ENCODE measurements at regions not wholly inside any gene's neighbourhood (a gene's known extent, or its start where the extent isn't known, plus 50 kb on each side); places are given as distances from the start of the nearest gene placed in this dataset.

DNA sequence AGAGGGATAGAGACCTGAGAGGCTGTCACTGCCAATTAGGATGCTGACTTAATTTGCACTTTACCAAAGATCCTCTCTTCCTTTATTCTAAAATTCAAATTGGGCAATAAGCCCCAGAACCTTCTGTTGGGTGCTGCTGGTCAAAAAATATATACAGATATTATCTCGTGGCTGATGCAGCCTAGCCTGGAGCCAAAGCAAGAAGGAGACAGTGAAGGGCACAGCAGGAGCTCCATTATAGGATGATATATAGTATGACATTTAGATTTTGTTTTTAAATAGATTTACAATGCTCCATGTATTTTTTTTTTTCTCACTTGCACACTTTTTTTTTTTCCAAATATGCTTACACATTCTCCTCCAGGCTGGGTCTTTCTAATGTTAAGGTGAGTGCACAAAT lies 579.3 kb downstream of the PIK3C3 start:
- no peaks in the 10 kb centered on the region for H3K27me3 ChIP-seq (ENCODE audit: insufficient read depth)
- H3K36me3 ChIP-seq (replicated peaks in 1 of 2; ENCODE audit: control insufficient read depth in 1 of 2, insufficient read depth in 2 of 2, low read length in 1 of 2): no peaks in the 10 kb centered on the region
- peak overlapping the region in 1 of 2 experiments; percentile 72; a peak in 2 of 4 replicates for H3K27ac ChIP-seq (ENCODE audit: low read depth in 2 of 2, low read length in 1 of 2)
- no peak overlapping the region for H3K9ac ChIP-seq
- no peak overlapping the region for H3K4me2 ChIP-seq
- no peak overlapping the region for H2AFZ ChIP-seq (ENCODE audit: low read depth)
- H3K4me1 ChIP-seq (ENCODE audit: control insufficient read depth in 1 of 2, insufficient read depth in 2 of 2, low read depth in 1 of 2, low read length in 1 of 2): peaks cover 0 to 12% of the 10 kb centered on the region in 2 experiments; a peak in 3 of 4 replicates
- H3F3A ChIP-seq (replicated peaks; ENCODE audit: insufficient read depth): no peaks in the 10 kb centered on the region
- H4K20me1 ChIP-seq (ENCODE audit: insufficient read depth): no peaks in the 10 kb centered on the region
- TF ChIP-seq GATA2 (CRISPR knock-in tag; IDR thresholded peaks at IDR 0.05) (peak; percentile 73), EP300 (IDR thresholded peaks at IDR 0.05; ENCODE audit: borderline replicate concordance in 1 of 2, low read depth in 1 of 2, low read length in 1 of 2) (peak in 1 of 2 experiments; percentile 75; a peak in 2 of 4 replicates)
- TF ChIP-seq, protein P1, sequence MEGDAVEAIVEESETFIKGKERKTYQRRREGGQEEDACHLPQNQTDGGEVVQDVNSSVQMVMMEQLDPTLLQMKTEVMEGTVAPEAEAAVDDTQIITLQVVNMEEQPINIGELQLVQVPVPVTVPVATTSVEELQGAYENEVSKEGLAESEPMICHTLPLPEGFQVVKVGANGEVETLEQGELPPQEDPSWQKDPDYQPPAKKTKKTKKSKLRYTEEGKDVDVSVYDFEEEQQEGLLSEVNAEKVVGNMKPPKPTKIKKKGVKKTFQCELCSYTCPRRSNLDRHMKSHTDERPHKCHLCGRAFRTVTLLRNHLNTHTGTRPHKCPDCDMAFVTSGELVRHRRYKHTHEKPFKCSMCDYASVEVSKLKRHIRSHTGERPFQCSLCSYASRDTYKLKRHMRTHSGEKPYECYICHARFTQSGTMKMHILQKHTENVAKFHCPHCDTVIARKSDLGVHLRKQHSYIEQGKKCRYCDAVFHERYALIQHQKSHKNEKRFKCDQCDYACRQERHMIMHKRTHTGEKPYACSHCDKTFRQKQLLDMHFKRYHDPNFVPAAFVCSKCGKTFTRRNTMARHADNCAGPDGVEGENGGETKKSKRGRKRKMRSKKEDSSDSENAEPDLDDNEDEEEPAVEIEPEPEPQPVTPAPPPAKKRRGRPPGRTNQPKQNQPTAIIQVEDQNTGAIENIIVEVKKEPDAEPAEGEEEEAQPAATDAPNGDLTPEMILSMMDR (IDR thresholded peaks at IDR 0.05): no peak
- CTCF ChIA-PET: interaction anchor here (0.7 to 1.0 kb wide), 4 partner anchors 9 to 330 kb away, joined by 3 to 5 read pairs (median 4); no protein-coding TSS in a partner anchor
- H3K9me3 ChIP-seq: no peaks in the 10 kb centered on the region
- no peaks in the 10 kb centered on the region for H3K79me2 ChIP-seq (ENCODE audit: insufficient read depth)
- 0% methylated on average over 1 of the region's 1 CpG for WGBS (ENCODE audit: low lambda C conversion rate)
- peak; percentile 19 for DNase-seq
- no peaks in the 10 kb centered on the region for H3K9me2 ChIP-seq
- POLR2A ChIA-PET: no interaction called here
- H3K4me3 ChIP-seq (ENCODE audit: low read depth in 2 of 2, low read length in 1 of 2): no peak overlapping the region

DNA sequence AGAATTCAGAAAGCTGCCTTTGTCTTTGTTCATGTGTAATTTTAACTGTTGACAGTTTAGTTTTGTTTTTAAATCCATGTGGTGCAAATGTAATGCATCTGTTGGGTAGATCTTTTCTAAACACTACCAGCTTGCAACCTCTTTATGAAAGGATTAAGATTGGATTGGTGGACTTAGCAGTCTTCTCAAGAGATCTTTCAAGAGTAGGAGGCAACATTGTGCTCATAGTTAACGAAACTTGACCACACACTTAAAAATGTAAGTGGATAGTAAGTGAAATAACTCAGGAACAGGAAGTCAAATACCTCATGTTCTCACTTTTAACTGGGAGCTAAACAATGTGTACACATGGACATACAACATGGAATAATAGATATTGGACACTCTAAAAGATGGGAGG lies 579.0 kb downstream of the RIT2 start:
- Histone ChIP-seq H3K36me3 (replicated peaks in 1 of 2; ENCODE audit: control insufficient read depth in 1 of 2, insufficient read depth in 2 of 2, low read length in 1 of 2) (no peaks in the 10 kb centered on the region), H3K27me3 (ENCODE audit: insufficient read depth) (no peaks in the 10 kb centered on the region), H3F3A (replicated peaks; ENCODE audit: insufficient read depth) (no peaks in the 10 kb centered on the region), H3K9ac (no peak overlapping the region), H3K4me1 (ENCODE audit: control insufficient read depth in 1 of 2, insufficient read depth in 2 of 2, low read depth in 1 of 2, low read length in 1 of 2) (peaks cover 0 to 12% of the 10 kb centered on the region in 2 experiments; a peak in 3 of 4 replicates), H3K9me3 (no peaks in the 10 kb centered on the region), H2AFZ (ENCODE audit: low read depth) (no peak overlapping the region), H3K4me2 (no peak overlapping the region), H3K27ac (ENCODE audit: low read depth in 2 of 2, low read length in 1 of 2) (no peak overlapping the region), H3K4me3 (ENCODE audit: low read depth in 2 of 2, low read length in 1 of 2) (no peak overlapping the region), H4K20me1 (ENCODE audit: insufficient read depth) (no peaks in the 10 kb centered on the region), H3K79me2 (ENCODE audit: insufficient read depth) (no peaks in the 10 kb centered on the region), H3K9me2 (no peaks in the 10 kb centered on the region)
- POLR2A ChIA-PET: no interaction called here
- WGBS (ENCODE audit: low lambda C conversion rate): 13% methylated on average over 1 of the region's 1 CpG
- CTCF ChIA-PET: no interaction called here
- no peak for TF ChIP-seq FOXJ3 (CRISPR knock-in tag; IDR thresholded peaks at IDR 0.05)
- DNase-seq: no peak

DNA sequence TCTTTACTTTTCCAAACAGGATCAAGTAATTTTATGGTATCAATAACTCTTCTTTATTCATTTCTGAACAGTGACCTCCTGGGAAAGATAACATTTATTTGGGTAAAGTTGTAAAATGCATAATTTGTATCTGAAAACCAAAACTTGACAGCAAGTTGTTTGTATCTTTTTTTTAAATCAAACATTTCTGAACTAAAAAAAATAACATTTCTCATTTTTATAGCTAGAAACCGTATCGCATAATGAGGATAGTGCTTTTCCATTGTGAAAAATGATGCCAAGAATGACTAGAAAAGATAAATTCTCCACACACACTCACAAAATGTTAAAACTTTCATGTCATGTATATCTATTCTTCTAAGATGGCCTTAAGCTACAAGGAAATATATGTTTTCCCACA lies 578.2 kb downstream of the RIT2 start:
- CTCF ChIA-PET: no interaction called here
- TF ChIP-seq NFIC (IDR thresholded peaks at IDR 0.05; ENCODE audit: borderline replicate concordance): no peak
- TF ChIP-seq TAF1 (IDR thresholded peaks at IDR 0.05; ENCODE audit: borderline replicate concordance, low read depth, low read length): no peak
- no peak for TF ChIP-seq RAD21 (IDR thresholded peaks at IDR 0.05; ENCODE audit: low read length)
- TF ChIP-seq, protein P2, sequence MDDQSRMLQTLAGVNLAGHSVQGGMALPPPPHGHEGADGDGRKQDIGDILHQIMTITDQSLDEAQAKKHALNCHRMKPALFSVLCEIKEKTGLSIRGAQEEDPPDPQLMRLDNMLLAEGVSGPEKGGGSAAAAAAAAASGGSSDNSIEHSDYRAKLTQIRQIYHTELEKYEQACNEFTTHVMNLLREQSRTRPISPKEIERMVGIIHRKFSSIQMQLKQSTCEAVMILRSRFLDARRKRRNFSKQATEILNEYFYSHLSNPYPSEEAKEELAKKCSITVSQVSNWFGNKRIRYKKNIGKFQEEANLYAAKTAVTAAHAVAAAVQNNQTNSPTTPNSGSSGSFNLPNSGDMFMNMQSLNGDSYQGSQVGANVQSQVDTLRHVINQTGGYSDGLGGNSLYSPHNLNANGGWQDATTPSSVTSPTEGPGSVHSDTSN (IDR thresholded peaks at IDR 0.05): no peak
- TF ChIP-seq ELF1 (IDR thresholded peaks at IDR 0.05): no peak
- TF ChIP-seq, protein P3, sequence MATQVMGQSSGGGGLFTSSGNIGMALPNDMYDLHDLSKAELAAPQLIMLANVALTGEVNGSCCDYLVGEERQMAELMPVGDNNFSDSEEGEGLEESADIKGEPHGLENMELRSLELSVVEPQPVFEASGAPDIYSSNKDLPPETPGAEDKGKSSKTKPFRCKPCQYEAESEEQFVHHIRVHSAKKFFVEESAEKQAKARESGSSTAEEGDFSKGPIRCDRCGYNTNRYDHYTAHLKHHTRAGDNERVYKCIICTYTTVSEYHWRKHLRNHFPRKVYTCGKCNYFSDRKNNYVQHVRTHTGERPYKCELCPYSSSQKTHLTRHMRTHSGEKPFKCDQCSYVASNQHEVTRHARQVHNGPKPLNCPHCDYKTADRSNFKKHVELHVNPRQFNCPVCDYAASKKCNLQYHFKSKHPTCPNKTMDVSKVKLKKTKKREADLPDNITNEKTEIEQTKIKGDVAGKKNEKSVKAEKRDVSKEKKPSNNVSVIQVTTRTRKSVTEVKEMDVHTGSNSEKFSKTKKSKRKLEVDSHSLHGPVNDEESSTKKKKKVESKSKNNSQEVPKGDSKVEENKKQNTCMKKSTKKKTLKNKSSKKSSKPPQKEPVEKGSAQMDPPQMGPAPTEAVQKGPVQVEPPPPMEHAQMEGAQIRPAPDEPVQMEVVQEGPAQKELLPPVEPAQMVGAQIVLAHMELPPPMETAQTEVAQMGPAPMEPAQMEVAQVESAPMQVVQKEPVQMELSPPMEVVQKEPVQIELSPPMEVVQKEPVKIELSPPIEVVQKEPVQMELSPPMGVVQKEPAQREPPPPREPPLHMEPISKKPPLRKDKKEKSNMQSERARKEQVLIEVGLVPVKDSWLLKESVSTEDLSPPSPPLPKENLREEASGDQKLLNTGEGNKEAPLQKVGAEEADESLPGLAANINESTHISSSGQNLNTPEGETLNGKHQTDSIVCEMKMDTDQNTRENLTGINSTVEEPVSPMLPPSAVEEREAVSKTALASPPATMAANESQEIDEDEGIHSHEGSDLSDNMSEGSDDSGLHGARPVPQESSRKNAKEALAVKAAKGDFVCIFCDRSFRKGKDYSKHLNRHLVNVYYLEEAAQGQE (IDR thresholded peaks at IDR 0.05; ENCODE audit: low read depth, low read length): no peak
- TF ChIP-seq POLR2AphosphoS5 (IDR thresholded peaks at IDR 0.05; ENCODE audit: low read depth, low read length): no peak
- no peak for TF ChIP-seq RFX5 (IDR thresholded peaks at IDR 0.05; ENCODE audit: low read length)
- no peak for TF ChIP-seq SIN3A (IDR thresholded peaks at IDR 0.05; ENCODE audit: borderline replicate concordance, low read depth, low read length)
- TF ChIP-seq, protein P1 (IDR thresholded peaks at IDR 0.05): no peak
- TF ChIP-seq JUND (IDR thresholded peaks at IDR 0.05): no peak

More for the DNA sequence above, 578.2 kb downstream of the RIT2 start:
- no peak overlapping the region for H3K9ac ChIP-seq
- no peaks in the 10 kb centered on the region for H3K9me2 ChIP-seq
- no peak for DNase-seq
- no peaks in the 10 kb centered on the region for H3K79me2 ChIP-seq (ENCODE audit: insufficient read depth)
- H3K36me3 ChIP-seq (replicated peaks in 1 of 2; ENCODE audit: control insufficient read depth in 1 of 2, insufficient read depth in 2 of 2, low read length in 1 of 2): no peaks in the 10 kb centered on the region
- H2AFZ ChIP-seq (ENCODE audit: low read depth): no peak overlapping the region
- H3K4me3 ChIP-seq (ENCODE audit: low read depth in 2 of 2, low read length in 1 of 2): no peak overlapping the region
- 49% methylated on average over 2 of the region's 2 CpGs for WGBS (ENCODE audit: low lambda C conversion rate)
- H3K27ac ChIP-seq (ENCODE audit: low read depth in 2 of 2, low read length in 1 of 2): no peak overlapping the region
- H3F3A ChIP-seq (replicated peaks; ENCODE audit: insufficient read depth): no peaks in the 10 kb centered on the region
- no peak overlapping the region for H3K4me2 ChIP-seq
- no peaks in the 10 kb centered on the region for H4K20me1 ChIP-seq (ENCODE audit: insufficient read depth)
- no peaks in the 10 kb centered on the region for H3K9me3 ChIP-seq
- POLR2A ChIA-PET: no interaction called here
- no peaks in the 10 kb centered on the region for H3K27me3 ChIP-seq (ENCODE audit: insufficient read depth)
- H3K4me1 ChIP-seq (ENCODE audit: control insufficient read depth in 1 of 2, insufficient read depth in 2 of 2, low read depth in 1 of 2, low read length in 1 of 2): peaks cover 0 to 12% of the 10 kb centered on the region in 2 experiments; a peak in 3 of 4 replicates
